ENCODE measurements at regions not wholly inside any gene's neighbourhood (a gene's known extent, or its start where the extent isn't known, plus 50 kb on each side); places are given as distances from the start of the nearest gene placed in this dataset.

DNA sequence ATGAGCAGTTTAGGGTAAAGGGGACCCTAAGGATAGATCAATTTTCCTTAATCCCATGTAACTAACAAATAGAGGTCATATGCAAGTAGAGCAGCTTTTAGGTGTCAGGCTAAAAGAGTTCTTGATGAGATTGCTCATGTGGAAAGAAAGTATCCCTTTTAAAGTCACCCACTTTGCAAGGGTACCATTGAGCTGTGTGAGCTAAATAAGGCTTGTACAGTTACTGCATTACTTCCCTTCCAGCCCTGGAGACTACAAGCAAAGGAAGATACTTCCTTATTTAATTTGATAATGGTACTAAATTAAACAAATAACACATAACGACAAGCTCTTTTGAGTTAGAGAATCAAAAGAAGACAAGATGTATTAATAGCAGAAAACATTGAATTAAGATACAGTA lies 191.7 kb downstream of the TMX1 start:
- TF ChIP-seq, protein P1, sequence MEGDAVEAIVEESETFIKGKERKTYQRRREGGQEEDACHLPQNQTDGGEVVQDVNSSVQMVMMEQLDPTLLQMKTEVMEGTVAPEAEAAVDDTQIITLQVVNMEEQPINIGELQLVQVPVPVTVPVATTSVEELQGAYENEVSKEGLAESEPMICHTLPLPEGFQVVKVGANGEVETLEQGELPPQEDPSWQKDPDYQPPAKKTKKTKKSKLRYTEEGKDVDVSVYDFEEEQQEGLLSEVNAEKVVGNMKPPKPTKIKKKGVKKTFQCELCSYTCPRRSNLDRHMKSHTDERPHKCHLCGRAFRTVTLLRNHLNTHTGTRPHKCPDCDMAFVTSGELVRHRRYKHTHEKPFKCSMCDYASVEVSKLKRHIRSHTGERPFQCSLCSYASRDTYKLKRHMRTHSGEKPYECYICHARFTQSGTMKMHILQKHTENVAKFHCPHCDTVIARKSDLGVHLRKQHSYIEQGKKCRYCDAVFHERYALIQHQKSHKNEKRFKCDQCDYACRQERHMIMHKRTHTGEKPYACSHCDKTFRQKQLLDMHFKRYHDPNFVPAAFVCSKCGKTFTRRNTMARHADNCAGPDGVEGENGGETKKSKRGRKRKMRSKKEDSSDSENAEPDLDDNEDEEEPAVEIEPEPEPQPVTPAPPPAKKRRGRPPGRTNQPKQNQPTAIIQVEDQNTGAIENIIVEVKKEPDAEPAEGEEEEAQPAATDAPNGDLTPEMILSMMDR (IDR thresholded peaks at IDR 0.05): no peak
- TF ChIP-seq POLR2A (IDR thresholded peaks at IDR 0.05) (no peak), EP300 (IDR thresholded peaks at IDR 0.05) (no peak), POLR2AphosphoS5 (IDR thresholded peaks at IDR 0.05) (no peak)

Data from sigmoid colon (tissue), 4 donors.